Erythroblast (primary cell): ENCODE measurements at regions not wholly inside any gene's neighbourhood (a gene's known extent, or its start where the extent isn't known, plus 50 kb on each side); places are given as distances from the start of the nearest gene placed in this dataset.

Experiments used
- DNase-seq, 2 experiments: peaks; one replicate each; lab custom pipeline; 2025; lab: John Stamatoyannopoulos, UW
- GATA1 ChIP-seq: IDR thresholded peaks from 2 replicates; pipeline ENCODE4 v1.6.1; 2011; ENCODE audit warnings: low read depth, mild to moderate bottlenecking, control low read depth, low read length, moderate library complexity
- POLR2A ChIP-seq: IDR thresholded peaks from 2 replicates; pipeline ENCODE4 v1.6.1; 2011; ENCODE audit warnings: mild to moderate bottlenecking, low read length

DNA sequence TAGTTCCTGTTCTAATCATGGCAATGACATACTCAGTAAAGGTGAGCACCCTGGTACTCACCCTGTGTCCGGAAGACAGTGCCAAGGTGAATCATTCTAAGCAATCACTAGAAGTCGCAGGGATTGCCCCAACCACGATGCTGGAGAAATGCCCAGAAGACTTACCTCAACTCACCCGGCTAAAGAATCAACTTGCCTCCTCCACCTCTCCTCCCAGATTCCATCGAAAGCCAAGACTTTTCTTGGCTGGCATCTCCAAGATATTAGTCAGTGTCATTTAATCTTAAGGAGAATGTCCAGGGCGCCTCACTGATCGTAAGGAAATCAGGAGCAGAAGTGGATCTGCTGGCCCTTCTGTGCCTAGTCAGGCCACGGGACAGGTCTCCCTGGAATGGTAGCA lies 204.9 kb downstream of the ERCC6L2 start:
- no peak for DNase-seq
- TF ChIP-seq POLR2A (no peak), GATA1 (no peak)

DNA sequence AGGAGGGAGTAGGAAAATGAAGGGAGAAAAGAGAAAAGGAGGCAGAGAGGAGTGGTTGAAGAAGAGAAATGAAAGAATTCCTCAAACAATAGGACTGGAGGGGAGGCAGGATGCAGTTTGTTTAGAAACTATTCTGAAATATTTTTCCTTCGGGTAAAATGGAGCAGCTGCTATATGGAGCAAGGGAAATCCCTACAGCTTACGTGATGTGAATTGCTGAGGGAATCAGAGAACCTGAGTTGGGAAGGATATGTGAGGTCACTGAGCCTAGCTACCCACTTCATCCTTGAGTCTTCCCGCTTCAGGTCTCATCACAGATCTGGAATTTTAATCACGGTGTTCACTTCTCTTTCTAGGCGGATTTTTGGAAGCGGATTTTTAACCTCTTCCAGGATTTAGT lies 204.3 kb downstream of the ERCC6L2 start:
- TF ChIP-seq GATA1 (no peak), POLR2A (no peak)
- no peak for DNase-seq

DNA sequence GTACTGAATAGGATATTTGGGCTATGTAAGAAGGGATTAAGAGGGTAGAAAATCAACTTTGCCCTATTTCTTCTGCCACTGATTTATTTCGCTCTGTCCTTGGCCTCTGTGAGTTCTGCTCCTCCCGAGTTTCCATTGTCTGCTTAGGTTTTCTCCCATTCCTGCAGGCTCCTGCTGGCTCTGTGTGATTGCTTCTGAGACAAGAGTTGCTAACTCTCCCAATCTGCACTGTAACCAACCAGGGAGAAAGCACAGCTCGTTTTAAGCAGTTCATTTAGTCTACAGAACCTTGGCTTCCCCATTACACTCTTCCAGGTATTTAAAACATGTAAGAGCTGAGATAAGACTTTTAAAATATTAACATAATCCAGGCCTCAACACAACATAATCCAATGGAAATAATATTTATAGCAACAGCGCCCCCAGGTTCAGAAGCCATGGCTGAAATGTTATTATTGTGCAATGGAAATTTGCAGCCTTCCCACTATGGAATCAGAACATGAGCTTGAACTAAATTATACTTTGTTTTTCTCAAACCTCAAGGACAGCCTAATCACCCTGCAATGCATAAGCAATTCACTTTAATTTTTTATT lies 203.5 kb downstream of the ERCC6L2 start:
- TF ChIP-seq POLR2A, result no peak
- TF ChIP-seq GATA1, result no peak
- DNase-seq, result no peak

DNA sequence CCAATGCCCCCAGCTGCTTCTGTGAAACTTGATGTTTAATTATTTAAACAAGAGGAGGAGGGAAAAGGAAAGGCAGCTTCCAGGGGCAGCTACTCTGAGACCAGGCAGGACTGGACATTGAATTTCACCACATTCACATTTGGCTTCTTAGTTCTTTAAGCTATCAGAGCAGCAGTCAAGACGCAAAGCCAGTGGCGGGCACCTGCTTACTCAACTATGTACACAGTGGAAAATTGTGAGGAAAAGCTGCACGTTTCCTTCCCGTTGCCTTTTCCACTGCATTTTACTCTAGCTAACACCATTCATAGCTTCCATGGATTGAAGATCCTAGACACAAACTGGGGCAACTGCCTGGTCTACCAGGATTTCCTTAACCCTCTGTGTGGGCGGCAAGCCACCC lies 200.3 kb downstream of the ERCC6L2 start:
- DNase-seq, result no peak
- no peak for TF ChIP-seq GATA1
- no peak for TF ChIP-seq POLR2A

DNA sequence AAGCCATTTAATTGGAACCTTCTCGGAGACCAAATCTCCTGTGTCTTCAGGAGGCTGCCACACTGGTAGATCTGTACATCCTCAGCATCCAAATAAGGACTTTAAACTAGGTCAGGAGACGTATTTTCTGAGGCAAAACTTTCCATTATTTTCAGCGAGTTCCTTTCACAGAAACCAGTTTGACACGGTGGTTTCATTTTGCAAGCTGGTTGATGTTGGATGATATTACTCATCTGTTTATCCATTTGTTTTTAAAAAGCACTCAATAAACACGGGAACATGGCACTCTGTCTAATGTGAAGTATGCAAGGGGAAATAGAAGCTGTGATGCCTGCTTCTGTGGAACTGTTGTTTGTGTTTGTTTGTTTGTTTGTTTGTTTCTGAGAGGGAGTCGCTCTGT lies 199.6 kb downstream of the ERCC6L2 start:
- no peak for TF ChIP-seq GATA1
- TF ChIP-seq POLR2A, result no peak
- no peak for DNase-seq

DNA sequence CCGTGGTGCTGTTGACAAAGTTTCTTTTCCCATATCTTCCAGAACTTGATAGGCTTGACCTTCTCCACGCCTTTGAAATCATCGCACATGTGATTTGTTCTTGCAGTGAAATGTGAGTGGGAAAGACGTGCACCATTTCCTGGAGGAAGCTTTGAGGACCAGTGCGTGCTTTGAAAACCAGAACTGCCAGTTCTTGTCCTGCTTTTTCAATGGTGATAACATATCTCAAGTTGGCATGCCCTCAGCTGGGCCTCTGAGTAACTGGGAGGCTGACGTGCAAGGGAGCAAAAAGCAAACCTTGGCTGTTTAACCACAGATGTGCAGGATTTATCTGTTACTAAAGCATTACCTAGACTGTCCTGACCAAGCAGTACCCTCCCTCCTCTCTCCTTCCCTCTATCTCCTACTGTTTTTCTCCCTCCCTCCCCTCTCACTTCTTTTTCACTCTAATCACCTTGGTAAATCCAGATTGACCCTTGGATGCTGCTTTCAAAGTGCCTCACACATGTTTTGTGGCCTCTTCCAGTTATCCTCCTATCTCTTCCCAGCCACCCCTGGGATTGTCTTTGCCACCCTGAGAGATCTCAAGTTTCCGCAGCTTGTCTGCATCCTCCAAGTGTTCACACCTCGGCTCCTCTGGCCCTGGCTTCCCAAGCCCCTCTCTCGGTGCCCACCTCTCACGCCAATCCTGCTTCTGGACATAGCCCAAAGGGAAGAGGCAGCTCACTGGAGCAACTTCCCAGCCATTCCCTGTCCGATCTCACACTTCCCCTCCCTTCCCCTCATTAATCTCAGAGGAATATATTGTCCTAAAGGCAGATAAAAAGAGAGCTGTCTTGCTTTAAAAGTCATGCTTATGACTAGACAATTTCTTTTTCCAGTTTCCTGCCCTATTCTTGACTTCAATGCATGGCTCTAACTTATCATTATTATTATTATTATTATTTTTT lies 198.3 kb downstream of the ERCC6L2 start:
- TF ChIP-seq GATA1 (no peak), POLR2A (no peak)
- peak in 1 of 2 experiments; percentile 17 for DNase-seq

DNA sequence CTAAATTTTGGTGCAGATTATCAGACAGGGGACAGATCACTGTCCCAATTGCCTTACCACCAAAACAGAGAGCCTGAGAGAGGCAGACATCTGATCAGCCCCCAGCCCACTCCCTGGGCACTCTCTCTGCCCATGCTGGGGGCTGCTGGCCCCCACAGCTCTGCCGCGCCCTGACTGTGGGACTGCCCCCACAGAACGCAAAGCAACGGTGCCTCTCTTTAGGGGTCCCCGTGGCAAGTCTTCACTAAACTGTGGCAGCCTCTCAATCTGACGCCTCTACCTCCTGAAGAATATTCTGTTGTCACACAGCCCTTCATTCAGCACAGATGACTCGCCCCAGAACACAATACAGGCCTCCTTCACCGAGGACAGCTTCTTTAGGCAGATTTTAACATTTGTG lies 197.4 kb downstream of the ERCC6L2 start:
- DNase-seq, result no peak
- TF ChIP-seq POLR2A (no peak), GATA1 (no peak)

DNA sequence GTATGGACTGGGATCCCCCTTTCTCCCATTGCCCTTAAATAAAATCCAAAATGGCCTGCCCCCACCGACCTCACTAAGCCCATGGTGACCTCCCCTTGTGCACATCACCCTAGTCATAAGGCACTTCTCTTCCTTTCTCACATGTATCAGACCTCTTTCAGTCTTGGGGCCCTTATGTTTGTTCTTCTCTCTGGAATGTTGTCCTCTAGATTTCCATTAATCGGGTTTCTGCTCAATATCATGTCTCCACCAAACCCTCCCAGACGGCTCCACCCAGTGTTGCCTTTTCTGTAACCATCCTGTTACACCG lies 196.3 kb downstream of the ERCC6L2 start:
- no peak for TF ChIP-seq POLR2A
- TF ChIP-seq GATA1, result no peak
- DNase-seq, result no peak

DNA sequence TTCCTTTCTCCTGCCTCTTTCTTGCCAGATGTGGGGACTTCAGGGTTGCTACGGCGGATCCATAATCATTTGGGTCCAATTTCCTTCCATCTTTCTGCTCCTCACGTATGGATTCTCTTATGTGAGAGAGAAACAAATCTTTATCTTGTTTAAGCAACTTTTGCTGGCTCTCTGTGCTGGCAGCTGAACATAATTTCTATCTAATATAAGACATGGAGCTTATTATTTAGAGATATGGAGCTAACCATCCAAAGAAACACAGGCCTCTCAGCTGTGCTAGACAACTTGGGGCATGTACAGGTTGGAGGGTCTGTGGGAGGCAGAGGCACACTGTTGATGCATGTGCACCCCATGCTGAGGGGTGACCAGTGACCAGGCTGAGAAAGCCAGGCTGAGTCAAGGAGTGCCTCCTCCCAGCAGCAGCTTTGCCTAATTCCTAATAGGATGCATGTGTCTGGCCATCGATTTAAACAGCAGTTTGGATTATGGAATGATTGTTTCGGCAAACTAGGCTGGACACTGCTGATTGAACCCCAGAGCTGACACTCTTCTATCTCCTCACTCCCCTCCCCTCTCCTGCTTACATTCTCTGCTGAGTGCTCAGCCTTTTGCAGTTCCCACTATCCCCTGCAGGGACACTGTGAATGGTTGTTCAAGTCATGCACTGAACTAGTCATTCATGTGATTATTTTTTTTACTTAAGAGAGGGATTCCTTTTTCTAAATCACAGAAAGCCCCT lies 195.8 kb downstream of the ERCC6L2 start:
- TF ChIP-seq GATA1 (no peak), POLR2A (no peak)

DNA sequence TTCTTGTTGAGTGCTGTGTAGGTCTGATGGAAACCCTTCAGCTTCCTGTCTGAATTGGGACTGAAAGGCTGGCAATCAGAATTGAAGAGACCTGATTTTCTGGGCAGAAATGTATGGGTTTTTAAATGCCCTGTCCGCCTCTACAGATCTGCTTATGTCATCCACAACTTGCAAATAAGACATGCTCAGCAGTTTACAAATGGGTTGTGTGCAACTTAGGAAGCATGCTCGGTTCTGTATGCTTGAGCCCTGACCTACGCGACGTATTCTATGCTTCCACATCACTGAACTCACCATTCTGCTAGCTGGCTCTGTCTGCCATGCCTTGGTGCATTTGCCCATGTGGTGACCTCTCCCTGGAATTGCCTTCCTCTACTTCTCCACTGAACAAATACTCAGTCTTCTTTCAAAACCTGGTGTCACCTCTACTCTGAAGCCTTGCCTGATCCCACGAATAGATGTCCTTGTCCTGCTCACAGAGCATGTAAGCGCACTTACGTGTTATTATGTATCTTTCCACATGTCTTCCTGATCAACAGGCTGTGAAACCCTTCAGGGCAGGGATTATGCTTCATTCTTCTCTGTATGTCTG lies 194.2 kb downstream of the ERCC6L2 start:
- TF ChIP-seq POLR2A (no peak), GATA1 (no peak)
- DNase-seq, result no peak

More for the DNA sequence above, 195.8 kb downstream of the ERCC6L2 start:
- DNase-seq, result peak in 1 of 2 experiments; percentile 5

DNA sequence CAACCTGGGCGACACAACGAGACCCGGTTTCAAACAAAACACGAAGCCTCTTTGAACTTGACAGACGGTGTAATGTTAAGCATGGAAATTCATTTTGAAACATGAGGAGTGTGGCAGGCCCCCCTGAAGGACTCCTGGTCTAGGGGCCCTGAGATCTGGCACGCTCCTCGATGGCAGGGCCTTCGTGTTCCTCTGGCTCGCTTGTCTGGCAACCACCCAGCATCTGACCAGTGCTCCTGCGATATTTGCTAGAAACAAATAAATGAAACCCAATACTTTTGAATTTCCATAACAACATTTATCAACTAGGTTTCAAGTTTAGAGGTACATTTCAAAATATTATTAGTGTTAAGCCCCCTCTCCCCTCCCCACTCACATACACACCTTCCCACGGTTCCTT lies 193.0 kb downstream of the ERCC6L2 start:
- TF ChIP-seq GATA1, result no peak
- no peak for TF ChIP-seq POLR2A
- no peak for DNase-seq

DNA sequence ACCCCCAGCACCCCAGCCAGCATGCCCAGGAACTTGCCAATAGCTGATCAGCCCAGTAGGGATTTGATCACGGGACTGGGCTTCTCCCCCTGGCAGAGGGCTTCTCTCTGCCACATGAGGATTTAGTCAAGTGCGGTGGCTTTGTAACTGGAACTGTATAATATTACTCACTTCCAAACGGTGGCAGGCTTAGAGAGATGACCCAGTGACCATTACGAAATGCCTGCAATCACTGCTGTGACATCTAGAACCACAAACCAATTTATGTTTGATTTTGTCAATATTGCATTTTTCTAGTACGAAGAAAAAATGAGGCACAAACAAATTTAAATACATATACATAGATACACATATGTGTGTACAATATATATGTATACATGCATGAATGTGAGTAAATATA lies 192.1 kb downstream of the ERCC6L2 start:
- no peak for TF ChIP-seq POLR2A
- TF ChIP-seq GATA1, result no peak
- no peak for DNase-seq

DNA sequence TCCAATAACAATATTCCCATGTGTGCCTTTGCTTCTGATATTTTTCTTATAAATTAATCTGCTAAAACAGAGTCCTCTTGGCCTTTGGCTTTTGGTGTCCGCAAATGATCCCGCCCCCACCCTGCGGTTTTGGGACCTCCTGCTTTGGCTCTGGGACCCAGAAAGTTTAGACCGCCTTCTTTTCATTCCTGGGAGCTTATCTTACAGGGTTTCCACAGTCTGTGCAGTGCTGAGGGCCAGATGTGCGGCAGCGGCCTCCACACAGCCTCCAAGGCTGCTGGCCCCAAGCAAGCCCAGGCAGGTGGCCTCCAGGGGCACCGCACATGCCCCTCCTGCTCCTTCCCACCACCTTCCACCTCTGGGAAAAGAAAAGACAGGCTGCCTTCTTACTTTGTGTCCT lies 191.5 kb downstream of the ERCC6L2 start:
- TF ChIP-seq GATA1, result no peak
- DNase-seq, result no peak

DNA sequence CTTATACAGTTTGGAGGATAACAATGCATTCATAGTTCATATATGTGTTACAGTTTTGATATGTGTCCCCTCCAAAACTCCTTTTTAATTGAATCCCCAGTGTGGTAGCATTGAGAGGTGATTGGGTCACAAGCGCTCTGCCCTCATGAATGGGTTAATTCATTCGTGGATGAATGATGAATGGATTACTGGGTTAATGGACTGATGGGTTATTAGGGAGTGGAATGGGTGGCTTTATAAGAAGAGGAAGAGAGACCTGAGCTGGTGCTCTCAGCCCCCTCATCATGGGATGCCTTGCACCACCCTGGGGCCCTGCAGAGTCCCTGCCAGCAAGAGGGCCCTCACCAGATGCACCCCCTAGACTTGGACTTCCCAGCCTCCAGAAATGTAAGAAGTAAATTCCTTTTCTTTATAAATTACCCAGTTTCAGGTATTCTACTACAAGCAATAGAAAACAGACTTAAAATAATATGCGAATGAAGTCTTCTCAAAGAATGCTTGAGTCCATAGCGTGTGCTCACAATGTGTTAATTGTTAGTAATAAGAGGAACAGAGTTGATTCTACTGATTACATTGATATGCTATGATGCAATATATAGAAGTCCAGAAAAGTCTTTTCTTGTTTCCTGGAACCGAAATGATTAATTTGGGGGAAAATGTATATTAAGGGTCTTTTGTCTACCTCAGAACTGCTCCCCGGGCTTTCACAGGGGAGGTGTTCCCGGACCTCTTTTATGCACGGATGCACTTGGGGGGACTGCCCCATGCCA lies 190.2 kb downstream of the ERCC6L2 start:
- no peak for DNase-seq
- TF ChIP-seq POLR2A (no peak), GATA1 (no peak)
